ENCODE measurements at regions not wholly inside any gene's neighbourhood (a gene's known extent, or its start where the extent isn't known, plus 50 kb on each side); places are given as distances from the start of the nearest gene placed in this dataset.

GRCh38 chr3:59450437-59450836, 400.6 kb upstream of the CFAP20DC start:
- DNase-seq (ENCODE audit: low read depth in 3 of 3) = no peak

- no peak for DNase-seq (ENCODE audit: low read depth in 3 of 3)
Measured at GRCh38 chr3:59446775-59447465, 397.1 kb upstream of the CFAP20DC start.

GRCh38 chr3:59444676-59445075, 394.9 kb upstream of the CFAP20DC start:
- DNase-seq (ENCODE audit: low read depth in 3 of 3) = no peak

- DNase-seq (ENCODE audit: low read depth in 3 of 3) = no peak
Measured at GRCh38 chr3:59444294-59444671, 394.5 kb upstream of the CFAP20DC start.

GRCh38 chr3:59443618-59444293, 393.9 kb upstream of the CFAP20DC start:
- DNase-seq (ENCODE audit: low read depth in 3 of 3) = no peak

GRCh38 chr3:59442046-59442445, 392.2 kb upstream of the CFAP20DC start:
- DNase-seq (ENCODE audit: low read depth in 3 of 3) = no peak

- DNase-seq (ENCODE audit: low read depth in 3 of 3) = no peak
Measured at GRCh38 chr3:59440285-59441028, 390.6 kb upstream of the CFAP20DC start.

GRCh38 chr3:59438492-59438891, 388.7 kb upstream of the CFAP20DC start:
- no peak for DNase-seq (ENCODE audit: low read depth in 3 of 3)

GRCh38 chr3:59436164-59436958, 386.5 kb upstream of the CFAP20DC start:
- no peak for DNase-seq (ENCODE audit: low read depth in 3 of 3)

- no peak for DNase-seq (ENCODE audit: low read depth in 3 of 3)
Measured at GRCh38 chr3:59433546-59433945, 383.7 kb upstream of the CFAP20DC start.

- no peak for DNase-seq (ENCODE audit: low read depth in 3 of 3)
Measured at GRCh38 chr3:59432665-59433064, 382.8 kb upstream of the CFAP20DC start.

GRCh38 chr3:59430341-59430740, 380.5 kb upstream of the CFAP20DC start:
- no peak for DNase-seq (ENCODE audit: low read depth in 3 of 3)

- DNase-seq (ENCODE audit: low read depth in 3 of 3) = no peak
Measured at GRCh38 chr3:59429198-59429597, 379.4 kb upstream of the CFAP20DC start.

GRCh38 chr3:59426821-59427565, 377.2 kb upstream of the CFAP20DC start:
- no peak for DNase-seq (ENCODE audit: low read depth in 3 of 3)

- peak; percentile 9 to 60 (median 43) for DNase-seq (ENCODE audit: low read depth in 3 of 3)
Measured at GRCh38 chr3:59425942-59426341, 376.1 kb upstream of the CFAP20DC start.

- no peak for DNase-seq (ENCODE audit: low read depth in 3 of 3)
Measured at GRCh38 chr3:59425371-59425770, 375.5 kb upstream of the CFAP20DC start.

- DNase-seq (ENCODE audit: low read depth in 3 of 3) = no peak
Measured at GRCh38 chr3:59424268-59425010, 374.6 kb upstream of the CFAP20DC start.

GRCh38 chr3:59423707-59424106, 373.9 kb upstream of the CFAP20DC start:
- DNase-seq (ENCODE audit: low read depth in 3 of 3) = no peak

- DNase-seq (ENCODE audit: low read depth in 3 of 3) = no peak
Measured at GRCh38 chr3:59422312-59422711, 372.5 kb upstream of the CFAP20DC start.

GRCh38 chr3:59418836-59419235, 369.0 kb upstream of the CFAP20DC start:
- no peak for DNase-seq (ENCODE audit: low read depth in 3 of 3)

GRCh38 chr3:59412516-59412915, 362.7 kb upstream of the CFAP20DC start:
- DNase-seq (ENCODE audit: low read depth in 3 of 3) = no peak
